Choroid plexus epithelial cell (primary cell): ENCODE measurements at regions not wholly inside any gene's neighbourhood (a gene's known extent, or its start where the extent isn't known, plus 50 kb on each side); places are given as distances from the start of the nearest gene placed in this dataset.
"Not testable (repeated sequence)": the region's sequence is repeated elsewhere in the genome, so short reads cannot be mapped to it uniquely, and the experiment has no call there.

ENCODE experiments used
- DNase-seq: peaks from one replicate; pipeline ENCODE4 v3.0.0-alpha.2; 2010; ENCODE audit warnings: low read depth
- H3K4me3 ChIP-seq: 2 replicates; pipeline ENCODE4 v1.5.1; 2011; ENCODE audit warnings: low read depth, mild to moderate bottlenecking, control low read depth, low read length, moderate library complexity
- TF ChIP-seq, protein P1 (sequence below): conservative IDR thresholded peaks from 2 replicates; pipeline ENCODE4 v1.5.1; 2011; ENCODE audit warnings: low read depth, mild to moderate bottlenecking, control low read depth, inconsistent platforms, low read length, moderate library complexity

DNA sequence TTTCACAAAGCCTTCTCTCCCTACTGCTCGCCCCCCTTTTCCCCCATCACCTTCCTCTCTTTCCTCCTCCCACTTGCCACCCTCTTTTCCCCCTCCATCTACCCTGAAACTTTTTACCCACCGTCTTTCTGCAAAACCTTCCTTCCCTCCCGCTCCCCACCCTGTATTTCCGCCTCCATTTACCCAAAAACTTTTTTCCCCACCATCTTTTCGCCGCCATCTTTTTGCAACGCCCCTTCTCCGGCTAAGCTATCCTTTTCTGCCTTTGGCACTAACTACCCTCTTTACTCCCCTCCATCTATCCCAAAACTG, 205.2 kb upstream of the WSB1 start:
- DNase-seq: no peak
- TF ChIP-seq, protein P1, sequence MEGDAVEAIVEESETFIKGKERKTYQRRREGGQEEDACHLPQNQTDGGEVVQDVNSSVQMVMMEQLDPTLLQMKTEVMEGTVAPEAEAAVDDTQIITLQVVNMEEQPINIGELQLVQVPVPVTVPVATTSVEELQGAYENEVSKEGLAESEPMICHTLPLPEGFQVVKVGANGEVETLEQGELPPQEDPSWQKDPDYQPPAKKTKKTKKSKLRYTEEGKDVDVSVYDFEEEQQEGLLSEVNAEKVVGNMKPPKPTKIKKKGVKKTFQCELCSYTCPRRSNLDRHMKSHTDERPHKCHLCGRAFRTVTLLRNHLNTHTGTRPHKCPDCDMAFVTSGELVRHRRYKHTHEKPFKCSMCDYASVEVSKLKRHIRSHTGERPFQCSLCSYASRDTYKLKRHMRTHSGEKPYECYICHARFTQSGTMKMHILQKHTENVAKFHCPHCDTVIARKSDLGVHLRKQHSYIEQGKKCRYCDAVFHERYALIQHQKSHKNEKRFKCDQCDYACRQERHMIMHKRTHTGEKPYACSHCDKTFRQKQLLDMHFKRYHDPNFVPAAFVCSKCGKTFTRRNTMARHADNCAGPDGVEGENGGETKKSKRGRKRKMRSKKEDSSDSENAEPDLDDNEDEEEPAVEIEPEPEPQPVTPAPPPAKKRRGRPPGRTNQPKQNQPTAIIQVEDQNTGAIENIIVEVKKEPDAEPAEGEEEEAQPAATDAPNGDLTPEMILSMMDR: no peak
- no peak overlapping the region for H3K4me3 ChIP-seq

DNA sequence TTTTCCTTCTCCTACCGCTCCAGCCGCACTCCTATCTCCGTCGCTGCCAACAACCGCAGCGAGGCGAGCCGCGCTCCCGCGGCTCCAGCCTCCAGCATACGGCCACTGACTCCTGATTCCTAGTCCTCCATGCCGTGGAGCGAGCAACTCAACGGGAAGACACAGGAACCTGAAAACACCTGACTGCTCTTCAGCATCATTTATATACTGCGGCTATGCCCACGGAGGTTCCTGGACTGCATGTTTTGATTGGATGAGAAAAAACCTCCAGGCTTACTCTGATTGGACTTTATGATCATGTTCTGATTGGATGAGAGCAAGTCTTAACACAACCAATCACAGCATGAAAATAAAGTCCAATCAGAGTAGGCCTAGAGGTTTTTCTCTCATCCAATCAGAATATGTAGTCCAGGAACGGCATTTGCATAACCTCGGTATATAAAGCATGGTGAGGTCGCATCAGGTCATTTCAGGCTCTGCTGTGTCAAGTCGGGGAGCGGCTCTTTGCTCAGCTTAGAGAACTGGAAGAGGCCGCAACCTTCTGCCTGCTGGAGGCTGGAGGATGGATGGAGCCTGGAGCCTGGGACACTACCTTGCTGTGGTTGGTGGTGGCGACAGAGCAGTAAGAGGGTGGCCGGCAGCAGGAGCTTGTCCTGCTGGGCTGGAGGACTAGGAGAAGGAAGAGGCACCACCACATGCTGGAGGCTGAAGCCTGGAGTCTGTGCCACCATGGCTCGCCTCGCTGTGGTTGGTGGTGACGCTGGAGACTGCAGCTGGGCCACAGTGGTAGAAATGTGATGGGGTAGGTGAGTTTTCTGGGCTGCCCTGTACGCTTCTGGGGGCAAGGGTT, 204.6 kb upstream of the WSB1 start:
- not testable (repeated sequence) for DNase-seq, H3K4me3 ChIP-seq

DNA sequence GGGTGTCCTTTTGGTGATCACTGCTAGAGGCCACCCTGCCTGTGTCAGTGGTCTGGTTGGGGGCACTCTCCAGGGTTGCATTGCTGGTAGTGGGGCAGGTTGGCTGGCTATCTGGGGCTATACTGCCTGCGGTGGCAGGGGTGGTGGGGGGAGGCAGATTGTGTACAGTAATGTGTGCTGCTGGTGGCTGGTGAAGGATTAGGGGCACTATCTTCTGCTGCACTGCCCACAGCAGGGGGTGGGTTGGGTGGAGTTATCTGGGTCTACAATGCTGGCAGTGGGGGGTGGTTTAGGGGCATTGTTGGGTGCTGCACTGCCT, 204.0 kb upstream of the WSB1 start:
- TF ChIP-seq, protein P1: no peak
- H3K4me3 ChIP-seq: no peak overlapping the region
- DNase-seq: no peak

DNA sequence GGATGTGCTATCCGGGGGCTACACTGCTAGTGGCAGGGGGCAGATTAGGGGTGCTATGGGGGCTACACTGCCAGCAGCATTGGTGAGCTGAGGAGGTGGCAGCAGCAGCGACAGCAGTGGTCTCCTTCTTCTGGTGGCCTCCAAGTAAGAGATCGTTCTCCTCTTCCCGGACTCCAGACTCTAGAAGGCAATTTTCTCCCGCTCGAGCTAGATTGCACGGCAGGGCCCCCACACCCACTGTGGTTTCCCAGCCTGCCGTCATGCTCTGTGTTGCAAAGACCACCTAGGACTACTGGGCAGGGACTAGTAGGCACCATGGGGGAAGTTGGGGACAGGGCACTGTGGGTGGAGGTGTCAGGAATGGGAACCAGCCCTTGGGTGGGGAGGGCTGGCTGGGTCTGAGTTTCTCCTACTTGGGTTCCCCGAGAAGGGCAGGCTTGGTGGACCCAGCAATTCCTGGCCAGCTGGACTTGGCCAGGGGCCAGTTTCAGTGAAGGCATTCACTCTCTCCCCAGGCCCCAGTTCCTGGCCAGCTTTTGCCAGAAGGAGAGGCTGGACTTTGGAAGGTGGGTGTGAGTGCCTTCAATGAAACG, 203.4 kb upstream of the WSB1 start:
- H3K4me3 ChIP-seq, DNase-seq: not testable (repeated sequence)

DNA sequence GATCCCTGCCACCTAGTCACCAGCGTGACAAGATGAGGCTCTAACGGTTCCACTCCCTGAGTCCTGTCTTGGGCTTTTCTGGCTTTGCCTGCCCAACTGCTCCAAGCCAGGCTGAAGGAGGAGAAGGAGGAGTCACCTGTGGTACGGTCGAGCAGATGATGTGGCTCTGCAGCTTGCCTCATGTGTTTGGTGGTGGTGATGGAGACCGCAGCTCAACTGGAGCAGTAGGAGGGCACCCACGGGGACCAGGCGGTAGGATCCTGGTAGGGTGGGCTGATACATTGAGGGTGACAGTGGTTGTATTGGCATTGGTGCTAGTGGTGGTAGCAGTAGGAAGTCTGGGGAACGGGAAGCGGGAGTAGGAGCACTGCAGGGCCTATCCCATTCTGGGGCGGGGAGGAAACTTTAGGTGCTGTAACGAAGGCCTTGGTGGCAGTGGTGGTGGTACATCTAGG, 202.8 kb upstream of the WSB1 start:
- TF ChIP-seq, protein P1: no peak
- DNase-seq: no peak
- no peak overlapping the region for H3K4me3 ChIP-seq

DNA sequence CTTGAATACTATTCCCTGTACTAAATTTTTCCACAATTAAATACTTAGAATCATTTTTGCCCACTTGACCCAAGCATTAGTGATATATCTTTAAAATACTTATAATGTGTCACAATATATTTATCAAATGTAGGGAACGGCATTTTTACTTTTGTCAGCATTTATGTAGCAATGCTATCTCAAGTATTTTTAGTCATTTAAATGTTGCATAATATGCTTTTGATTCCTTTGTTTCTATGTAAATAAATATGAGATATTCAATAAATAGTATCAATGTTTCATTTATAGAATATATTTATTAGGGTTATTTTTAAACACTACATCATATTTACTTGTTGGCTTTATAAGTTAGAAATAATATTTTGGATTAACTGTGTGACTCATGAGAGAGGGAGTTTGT, 199.7 kb upstream of the WSB1 start:
- not testable (repeated sequence) for DNase-seq, H3K4me3 ChIP-seq

DNA sequence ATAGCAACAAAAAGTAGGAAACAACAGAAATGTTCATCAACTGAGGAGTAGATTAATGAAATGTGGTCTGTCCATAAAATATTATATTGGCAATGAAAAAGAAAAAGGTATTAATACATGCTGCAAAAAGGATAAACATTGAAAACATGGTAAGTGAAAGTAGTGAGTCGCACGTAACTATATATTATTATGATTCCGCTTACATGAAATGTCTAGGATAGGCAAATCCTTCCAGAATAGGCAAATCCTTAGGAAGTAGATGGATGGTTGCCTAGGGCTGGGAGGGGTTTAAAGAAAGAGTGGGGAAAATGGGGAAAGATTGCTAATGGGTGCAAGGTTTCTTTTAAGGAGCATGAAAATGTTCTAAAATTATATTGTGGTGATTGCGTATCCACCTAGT, 198.1 kb upstream of the WSB1 start:
- H3K4me3 ChIP-seq, DNase-seq: not testable (repeated sequence)

DNA sequence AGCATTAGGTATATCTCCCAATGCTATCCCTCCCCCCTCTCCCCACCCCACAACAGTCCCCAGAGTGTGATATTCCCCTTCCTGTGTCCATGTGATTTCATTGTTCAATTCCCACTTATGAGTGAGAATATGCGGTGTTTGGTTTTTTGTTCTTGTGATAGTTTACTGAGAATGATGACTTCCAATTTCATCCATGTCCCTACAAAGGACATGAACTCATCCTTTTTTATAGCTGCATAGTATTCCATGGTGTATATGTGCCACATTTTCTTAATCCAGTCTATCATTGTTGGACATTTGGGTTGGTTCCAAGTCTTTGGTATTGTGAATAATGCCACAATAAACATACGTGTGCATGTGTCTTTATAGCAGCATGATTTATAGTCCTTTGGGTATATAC, 194.6 kb upstream of the WSB1 start:
- not testable (repeated sequence) for DNase-seq, H3K4me3 ChIP-seq

DNA sequence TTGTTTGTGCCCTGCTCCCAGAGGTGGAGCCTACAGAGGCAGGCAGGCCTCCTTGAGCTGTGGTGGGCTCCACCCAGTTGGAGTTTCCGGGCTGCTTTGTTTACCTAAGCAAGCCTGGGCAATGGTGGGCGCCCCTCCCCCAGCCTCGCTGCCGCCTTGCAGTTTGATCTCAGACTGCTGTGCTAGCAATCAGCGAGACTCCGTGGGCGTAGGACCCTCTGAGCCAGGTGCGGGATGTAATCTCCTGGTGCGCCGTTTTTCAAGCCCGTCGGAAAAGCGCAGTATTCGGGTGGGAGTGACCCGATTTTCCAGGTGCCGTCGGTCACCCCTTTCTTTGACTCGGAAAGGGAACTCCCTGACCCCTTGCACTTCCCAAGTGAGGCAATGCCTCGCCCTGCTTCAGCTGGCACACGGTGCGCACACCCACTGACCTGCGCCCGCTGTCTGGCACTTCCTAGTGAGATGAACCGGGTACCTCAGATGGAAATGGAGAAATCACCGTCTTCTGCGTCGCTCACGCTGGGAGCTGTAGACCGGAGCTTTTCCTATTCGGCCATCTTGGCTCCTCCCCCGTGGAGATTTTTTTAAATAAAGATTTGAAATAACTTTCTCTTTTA, 189.2 kb upstream of the WSB1 start:
- DNase-seq, H3K4me3 ChIP-seq: not testable (repeated sequence)

DNA sequence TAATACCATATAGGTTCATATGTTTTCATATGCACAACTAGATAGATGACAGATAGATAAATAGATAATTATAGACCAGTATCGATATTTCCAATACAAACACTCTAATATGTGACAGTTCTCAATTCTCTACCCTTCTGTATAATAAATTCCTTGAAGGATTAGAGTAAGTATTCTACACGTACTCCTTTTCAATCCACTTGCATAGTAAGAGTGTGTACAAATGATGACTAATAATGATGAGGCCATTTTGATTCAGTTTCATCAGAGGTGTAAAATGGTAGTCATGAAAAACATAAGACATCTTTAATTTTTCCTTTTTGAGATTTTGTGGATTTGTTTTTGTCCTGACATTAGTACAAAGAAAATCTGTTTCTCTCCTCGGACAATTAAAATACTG, 188.3 kb upstream of the WSB1 start:
- no peak overlapping the region for H3K4me3 ChIP-seq
- no peak for DNase-seq
- TF ChIP-seq, protein P1: no peak
